Upper lobe of right lung (tissue), 1 donor: ENCODE measurements at regions not wholly inside any gene's neighbourhood (a gene's known extent, or its start where the extent isn't known, plus 50 kb on each side); places are given as distances from the start of the nearest gene placed in this dataset.

Experiments
- ATAC-seq: fragments of 200-7000 bp; cut with Tn5 transposase; one replicate; pipeline ENCODE4 v1.9.1; 2020; ENCODE audit warnings: mild to moderate bottlenecking, moderate library complexity
- DNase-seq: peaks from one replicate; pipeline ENCODE4 v3.0.0-alpha.2; 2020
- H3K27ac ChIP-seq: fragments of 200-600 bp; one replicate; pipeline ENCODE4 v1.8.0; 2022
- H3K27me3 ChIP-seq: fragments of 200-600 bp; one replicate; pipeline ENCODE4 v1.8.0; 2022; ENCODE audit warnings: mild to moderate bottlenecking
- H3K36me3 ChIP-seq: fragments of 200-600 bp; one replicate; pipeline ENCODE4 v1.8.0; 2022
- H3K4me1 ChIP-seq: fragments of 200-600 bp; one replicate; pipeline ENCODE4 v1.8.0; 2022
- H3K4me3 ChIP-seq: fragments of 200-600 bp; one replicate; pipeline ENCODE4 v1.8.0; 2022; ENCODE audit warnings: mild to moderate bottlenecking
- H3K9me3 ChIP-seq: fragments of 200-600 bp; one replicate; pipeline ENCODE4 v1.8.0; 2022
- CTCF ChIP-seq: fragments of 200-600 bp; IDR thresholded peaks from one replicate; pipeline ENCODE4 v1.8.0; 2022; ENCODE audit warnings: antibody characterized with exemption
- intact Hi-C: fragments of 100-400 bp; cut with DNase I; formaldehyde crosslinking; loops from one replicate; pipeline ENCODE4 v1.11.0; 2022
- donor health status: DM: no; HTN: yes; CAD: no; lungs with severe emphysema.

GRCh38 chr13:34003656-34004055 is 185.7 kb downstream of the RFC3 start:
- H3K36me3 ChIP-seq: no peaks in the 10 kb centered on the region
- H3K4me3 ChIP-seq: no peak overlapping the region
- no peaks in the 10 kb centered on the region for H3K9me3 ChIP-seq
- no peak for TF ChIP-seq CTCF
- no peaks in the 10 kb centered on the region for H3K4me1 ChIP-seq
- H3K27ac ChIP-seq: no peak overlapping the region
- intact Hi-C loops: no loop called here
- no peak for DNase-seq
- no peak for ATAC-seq
- no peaks in the 10 kb centered on the region for H3K27me3 ChIP-seq

- Histone ChIP-seq H3K36me3 (no peaks in the 10 kb centered on the region), H3K27me3 (no peaks in the 10 kb centered on the region), H3K4me1 (no peaks in the 10 kb centered on the region), H3K9me3 (no peaks in the 10 kb centered on the region), H3K27ac (no peak overlapping the region), H3K4me3 (no peak overlapping the region)
- ATAC-seq (no peak), DNase-seq (no peak)
- intact Hi-C loops: no loop called here
- no peak for TF ChIP-seq CTCF
Measured at GRCh38 chr13:34004676-34005075, 186.7 kb downstream of the RFC3 start.

- intact Hi-C loops: no loop called here
Measured at GRCh38 chr13:34006011-34006410, 188.1 kb downstream of the RFC3 start.

GRCh38 chr13:34011552-34012085 is 193.7 kb downstream of the RFC3 start:
- Histone ChIP-seq H3K4me3 (no peak overlapping the region), H3K27me3 (no peaks in the 10 kb centered on the region), H3K27ac (no peak overlapping the region), H3K9me3 (no peaks in the 10 kb centered on the region), H3K4me1 (no peaks in the 10 kb centered on the region), H3K36me3 (no peaks in the 10 kb centered on the region)
- no peak for TF ChIP-seq CTCF
- ATAC-seq (peak; percentile 21), DNase-seq (no peak)
- intact Hi-C loops: no loop called here

More at GRCh38 chr13:34006011-34006410, 188.1 kb downstream of the RFC3 start:
- H3K4me3 ChIP-seq: no peak overlapping the region
- DNase-seq (no peak), ATAC-seq (no peak)
- no peak for TF ChIP-seq CTCF
- no peaks in the 10 kb centered on the region for H3K4me1 ChIP-seq
- no peaks in the 10 kb centered on the region for H3K9me3 ChIP-seq
- no peaks in the 10 kb centered on the region for H3K36me3 ChIP-seq
- no peak overlapping the region for H3K27ac ChIP-seq
- no peaks in the 10 kb centered on the region for H3K27me3 ChIP-seq

- Histone ChIP-seq H3K9me3 (no peaks in the 10 kb centered on the region), H3K4me1 (no peaks in the 10 kb centered on the region), H3K4me3 (no peak overlapping the region), H3K27me3 (no peaks in the 10 kb centered on the region), H3K27ac (no peak overlapping the region), H3K36me3 (no peaks in the 10 kb centered on the region)
- intact Hi-C loops: no loop called here
- ATAC-seq (no peak), DNase-seq (no peak)
- TF ChIP-seq CTCF: no peak
Measured at GRCh38 chr13:34012382-34012781, 194.4 kb downstream of the RFC3 start.

GRCh38 chr13:34013061-34013460 is 195.1 kb downstream of the RFC3 start:
- no peak for ATAC-seq
- H3K9me3 ChIP-seq: no peaks in the 10 kb centered on the region
- intact Hi-C loops: no loop called here
- no peak overlapping the region for H3K27ac ChIP-seq
- no peak overlapping the region for H3K4me3 ChIP-seq
- no peaks in the 10 kb centered on the region for H3K36me3 ChIP-seq
- no peaks in the 10 kb centered on the region for H3K4me1 ChIP-seq
- H3K27me3 ChIP-seq: no peaks in the 10 kb centered on the region
- TF ChIP-seq CTCF: no peak
- no peak for DNase-seq
